H1 (cell line): ENCODE measurements at regions not wholly inside any gene's neighbourhood (a gene's known extent, or its start where the extent isn't known, plus 50 kb on each side); places are given as distances from the start of the nearest gene placed in this dataset.

ENCODE experiments used
- CTCF ChIA-PET: fragments of 300-600 bp; sonication (Branson Sonifier 250); formaldehyde crosslinking; loops from one replicate; lab custom pipeline; 2021; ENCODE audit not compliant: partially characterized antibody; lab: Charles Lee
- POLR2A ChIA-PET: fragments of 300-600 bp; sonication (Branson Sonifier 250); formaldehyde crosslinking; loops from one replicate; lab custom pipeline; 2021; ENCODE audit warnings: inconsistent platforms; ENCODE audit not compliant: partially characterized antibody; lab: Charles Lee
- DNase-seq, 2 experiments: peaks; one replicate each; pipeline versions ENCODE4 v3.0.0 to v3.0.0-alpha.2; 2010 to 2022; ENCODE audit warnings: low spot score in 2 of 2, low read depth in 1 of 2, mixed read lengths in 1 of 2
- FAIRE-seq: peaks from 2 replicates; lab custom pipeline; 2011; peaks lifted over from hg19 to GRCh38; lab: Jason Lieb, UNC
- H2AFZ ChIP-seq: 2 replicates; pipeline ENCODE4 v1.8.1; 2012; ENCODE audit warnings: low read length, inconsistent platforms
- H2AK5ac ChIP-seq: 2 replicates; pipeline ENCODE4 v1.6.1; 2013; ENCODE audit warnings: low read depth, low read length
- H2BK120ac ChIP-seq: replicated peaks from 2 replicates; pipeline ENCODE3; 2013; ENCODE audit warnings: low read depth, low read length, inconsistent platforms
- H2BK12ac ChIP-seq: 2 replicates; pipeline ENCODE4 v1.6.1; 2013; ENCODE audit warnings: low read depth, low read length
- H2BK15ac ChIP-seq: 2 replicates; pipeline ENCODE4 v1.6.1; 2013; ENCODE audit warnings: low read length
- H2BK20ac ChIP-seq: 2 replicates; pipeline ENCODE4 v1.6.1; 2013; ENCODE audit warnings: low read length
- H2BK5ac ChIP-seq: 2 replicates; pipeline ENCODE4 v1.6.1; 2013; ENCODE audit warnings: low read depth, low read length
- H3K14ac ChIP-seq: 2 replicates; pipeline ENCODE4 v1.6.1; 2013; ENCODE audit warnings: inconsistent platforms; ENCODE audit not compliant: insufficient read length
- H3K18ac ChIP-seq: 2 replicates; pipeline ENCODE4 v1.6.1; 2013; ENCODE audit warnings: low read length; ENCODE audit errors: extremely low read depth
- H3K23ac ChIP-seq: 2 replicates; pipeline ENCODE4 v1.6.1; 2013; ENCODE audit warnings: inconsistent platforms; ENCODE audit not compliant: insufficient read length
- H3K23me2 ChIP-seq: 2 replicates; pipeline ENCODE4 v1.6.1; 2013; ENCODE audit warnings: low read depth, low read length
- H3K27ac ChIP-seq: 2 replicates; pipeline ENCODE4 v1.6.1; 2011; ENCODE audit warnings: low read depth, low read length, inconsistent platforms
- H3K27me3 ChIP-seq, 4 experiments: replicated peaks in 1 of 4; 1 replicate in 1 of 4; 2 replicates in 3 of 4; pipeline versions ENCODE4 v1.6.1 to v1.8.1; 2011 to 2013; ENCODE audit warnings: low read length in 3 of 4, mild to moderate bottlenecking in 3 of 4, inconsistent platforms in 2 of 4, mixed read lengths in 2 of 4, moderate library complexity in 1 of 4; ENCODE audit not compliant: control insufficient read depth in 3 of 4, insufficient read depth in 3 of 4; ENCODE audit errors: extremely low read depth in 1 of 4
- H3K36me3 ChIP-seq, 4 experiments: 2 replicates each; pipeline versions ENCODE4 v1.6.1 to v1.8.1; 2011 to 2013; ENCODE audit warnings: mild to moderate bottlenecking in 4 of 4, low read length in 3 of 4, moderate library complexity in 2 of 4, control low read depth in 1 of 4, inconsistent platforms in 1 of 4; ENCODE audit not compliant: insufficient read depth in 4 of 4, control insufficient read depth in 2 of 4
- H3K4ac ChIP-seq: replicated peaks from 2 replicates; pipeline ENCODE3; 2013; ENCODE audit warnings: low read length, low read depth, mixed read lengths, inconsistent platforms; ENCODE audit not compliant: insufficient read length
- H3K4me1 ChIP-seq, 4 experiments: replicated peaks in 1 of 4; 1 replicate in 1 of 4; 2 replicates in 3 of 4; pipeline versions ENCODE4 v1.6.1 to v1.8.1; 2011 to 2013; ENCODE audit warnings: low read length in 3 of 4, inconsistent platforms in 2 of 4, mixed read lengths in 1 of 4; ENCODE audit not compliant: insufficient read depth in 4 of 4, control insufficient read depth in 3 of 4
- H3K4me2 ChIP-seq, 2 experiments: 2 replicates each; pipeline versions ENCODE4 v1.6.1 to v1.8.1; 2011 to 2013; ENCODE audit warnings: low read depth in 2 of 2, low read length in 2 of 2, control low read depth in 1 of 2, inconsistent platforms in 1 of 2, mild to moderate bottlenecking in 1 of 2; ENCODE audit not compliant: insufficient read depth in 1 of 2
- H3K4me3 ChIP-seq, 4 experiments: fragments of 200-600, 300-600 bp in 1 of 4; sonication (generic), shearing (Covaris generic), sonication (Bioruptor Twin) in 1 of 4; 2 replicates each; pipeline versions ENCODE4 v1.5.1 to v1.8.1; 2011 to 2016; ENCODE audit warnings: low read length in 4 of 4, low read depth in 3 of 4, control low read depth in 2 of 4, inconsistent platforms in 2 of 4, mild to moderate bottlenecking in 2 of 4, mixed read lengths in 1 of 4, moderate library complexity in 1 of 4; ENCODE audit not compliant: insufficient read depth in 2 of 4; ENCODE audit errors: extremely low read depth in 1 of 4
- H3K56ac ChIP-seq: replicated peaks from 2 replicates; pipeline ENCODE3; 2013; ENCODE audit warnings: low read depth, mild to moderate bottlenecking, mixed read lengths, low read length, inconsistent platforms; ENCODE audit not compliant: insufficient read length
- H3K79me1 ChIP-seq: 2 replicates; pipeline ENCODE4 v1.6.1; 2013; ENCODE audit warnings: low read depth, low read length, control low read depth
- H3K79me2 ChIP-seq, 2 experiments: 2 replicates each; pipeline versions ENCODE4 v1.6.1 to v1.8.1; 2012 to 2013; ENCODE audit warnings: low read length in 2 of 2, mild to moderate bottlenecking in 2 of 2, inconsistent platforms in 1 of 2; ENCODE audit not compliant: insufficient read depth in 2 of 2, control insufficient read depth in 1 of 2
- H3K9ac ChIP-seq, 4 experiments: replicated peaks in 1 of 4; 1 replicate in 1 of 4; 2 replicates in 3 of 4; pipeline versions ENCODE4 v1.6.1 to v1.8.1; 2011 to 2013; ENCODE audit warnings: low read depth in 3 of 4, low read length in 3 of 4, control low read depth in 2 of 4, mild to moderate bottlenecking in 2 of 4, moderate library complexity in 2 of 4, inconsistent platforms in 1 of 4; ENCODE audit errors: extremely low read depth in 1 of 4
- H3K9me3 ChIP-seq, 2 experiments: 2 replicates each; pipeline versions ENCODE4 v1.6.1 to v1.8.1; 2012 to 2013; ENCODE audit warnings: mild to moderate bottlenecking in 2 of 2, moderate library complexity in 2 of 2, control low read depth in 1 of 2, inconsistent platforms in 1 of 2, low read depth in 1 of 2, low read length in 1 of 2, mixed read lengths in 1 of 2; ENCODE audit not compliant: insufficient read depth in 2 of 2
- H4K20me1 ChIP-seq, 2 experiments: replicated peaks in 1 of 2; 2 replicates each; pipeline versions ENCODE3 to v1.8.1; 2011 to 2013; ENCODE audit warnings: inconsistent platforms in 2 of 2, low read length in 2 of 2, mild to moderate bottlenecking in 1 of 2; ENCODE audit not compliant: insufficient read depth in 2 of 2, control insufficient read depth in 1 of 2
- H4K5ac ChIP-seq: 2 replicates; pipeline ENCODE4 v1.6.1; 2013; ENCODE audit warnings: low read length, low read depth, mixed read lengths, inconsistent platforms; ENCODE audit not compliant: insufficient read length
- H4K8ac ChIP-seq: 2 replicates; pipeline ENCODE4 v1.8.0; 2013; ENCODE audit warnings: mild to moderate bottlenecking, moderate library complexity, low read length, inconsistent platforms; ENCODE audit not compliant: insufficient read depth; ENCODE audit errors: extremely low read depth
- H4K91ac ChIP-seq: replicated peaks from 2 replicates; pipeline ENCODE3; 2013; ENCODE audit warnings: low read length, mixed read lengths, inconsistent platforms; ENCODE audit not compliant: insufficient read length
- CHD2 ChIP-seq: IDR thresholded peaks from 2 replicates; pipeline ENCODE4 v1.6.1; 2012; ENCODE audit warnings: low read length, improper control_type of control experiment
- HDAC2 ChIP-seq, 2 experiments: fragments of 300-600 bp in 1 of 2; sonication (generic) in 1 of 2; IDR thresholded peaks; 2 replicates each; pipeline ENCODE4 v1.6.1; 2011 to 2012; ENCODE audit warnings: low read depth in 2 of 2, low read length in 2 of 2, mild to moderate bottlenecking in 2 of 2, moderate library complexity in 2 of 2, borderline replicate concordance in 1 of 2, inconsistent platforms in 1 of 2
- JUN ChIP-seq: IDR thresholded peaks from 2 replicates; pipeline ENCODE4 v1.6.1; 2011; ENCODE audit warnings: low read depth, mild to moderate bottlenecking, improper control_type of control experiment, low read length
- KDM4A ChIP-seq: IDR thresholded peaks from one replicate; pipeline ENCODE4 v1.7.1; 2012; ENCODE audit warnings: low read depth, mild to moderate bottlenecking, moderate library complexity, low read length, inconsistent platforms; ENCODE audit not compliant: severe bottlenecking
- KDM5A ChIP-seq: fragments of 200-600 bp; IDR thresholded peaks from 2 replicates; pipeline ENCODE4 v1.7.1; 2012; ENCODE audit warnings: mild to moderate bottlenecking, low read length, inconsistent platforms, mixed read lengths
- NANOG ChIP-seq: IDR thresholded peaks from 2 replicates; pipeline ENCODE4 v1.6.1; 2011; ENCODE audit warnings: low read length, low read depth, mild to moderate bottlenecking, inconsistent platforms; ENCODE audit not compliant: insufficient read depth, poor library complexity, severe bottlenecking
- POLR2A ChIP-seq, 2 experiments: IDR thresholded peaks; 1 replicate in 1 of 2; 2 replicates in 1 of 2; pipeline ENCODE4 v1.6.1; 2011; ENCODE audit warnings: low read depth in 2 of 2, low read length in 2 of 2, mild to moderate bottlenecking in 2 of 2; ENCODE audit errors: control extremely low read depth in 1 of 2
- POU5F1 ChIP-seq: IDR thresholded peaks from 2 replicates; pipeline ENCODE4 v1.6.1; 2011; ENCODE audit warnings: low read depth, mild to moderate bottlenecking, low read length, moderate library complexity
- SIX5 ChIP-seq: IDR thresholded peaks from 2 replicates; pipeline ENCODE4 v1.6.1; 2011; ENCODE audit warnings: mild to moderate bottlenecking, low read depth, low read length
- TAF7 ChIP-seq: optimal IDR thresholded peaks from 2 replicates; pipeline ENCODE3; 2011; ENCODE audit warnings: low read depth, mild to moderate bottlenecking, inconsistent platforms, low read length, moderate library complexity, borderline replicate concordance
- YY1 ChIP-seq: IDR thresholded peaks from 2 replicates; pipeline ENCODE4 v1.6.1; 2011; ENCODE audit warnings: low read depth, mild to moderate bottlenecking, low read length
- WGBS, 2 experiments: shearing (Covaris generic) in 1 of 2; methylation state at CpG; one replicate each; pipeline versions ENCODE4 v1.1.6 to v1.1.7; 2013 to 2015; ENCODE audit warnings: low lambda C conversion rate in 2 of 2, mixed read lengths in 2 of 2, inconsistent platforms in 1 of 2, low coverage in 1 of 2, missing lambda C conversion rate in 1 of 2; ENCODE audit not compliant: insufficient replicate concordance in 2 of 2, insufficient coverage in 1 of 2, insufficient read length in 1 of 2; ENCODE audit errors: extremely low coverage in 1 of 2, missing lambda C conversion rate in 1 of 2; 5-methylcytosine and 5-hydroxymethylcytosine counted together

DNA sequence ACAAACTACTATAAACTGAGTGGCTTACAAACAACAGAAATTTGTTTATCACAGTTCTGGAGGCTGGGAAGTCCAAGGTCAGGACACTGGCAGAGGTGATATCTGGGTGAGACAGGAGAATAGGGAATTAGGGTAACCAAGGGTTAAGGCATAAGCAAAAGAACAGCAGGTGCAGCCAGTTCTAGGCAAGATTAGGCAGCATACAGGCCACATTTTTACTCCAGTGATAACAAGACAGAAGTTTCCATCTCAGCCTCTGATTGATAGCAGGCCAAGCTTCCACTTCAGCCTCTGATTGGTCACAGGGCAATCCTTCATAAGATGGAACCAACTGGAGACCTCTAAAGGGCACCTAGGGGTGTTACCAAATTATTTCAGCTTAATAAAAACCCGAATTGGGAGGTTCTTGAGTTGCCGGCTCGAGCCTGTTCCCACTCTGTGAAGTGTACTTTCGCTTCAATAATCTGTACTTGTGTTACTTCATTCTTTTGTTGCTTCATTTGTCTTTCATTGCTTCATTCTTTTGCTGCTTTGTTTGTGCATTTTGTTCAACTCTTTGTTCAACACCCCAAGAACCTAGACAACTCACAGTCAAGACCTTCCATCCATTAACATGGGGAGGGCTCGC, 185.6 kb downstream of the TOMM20 start:
- Histone ChIP-seq H3K4me3 (no peak overlapping the region), H2BK20ac (no peak overlapping the region), H2AFZ (no peak overlapping the region), H2AK5ac (no peak overlapping the region), H2BK120ac (no peak overlapping the region), H4K20me1 (no peaks in the 10 kb centered on the region), H3K4me2 (no peak overlapping the region), H2BK12ac (no peak overlapping the region), H3K36me3 (no peaks in the 10 kb centered on the region), H3K9ac (no peak overlapping the region), H3K27ac (no peak overlapping the region), H3K23me2 (no peaks in the 10 kb centered on the region), H3K27me3 (no peaks in the 10 kb centered on the region), H3K23ac (no peak overlapping the region), H3K56ac (no peak overlapping the region), H3K4ac (no peak overlapping the region), H4K91ac (no peak overlapping the region), H3K79me2 (no peaks in the 10 kb centered on the region), H3K79me1 (no peaks in the 10 kb centered on the region), H3K18ac (no peak overlapping the region), H3K14ac (no peak overlapping the region), H2BK5ac (no peak overlapping the region), H4K5ac (no peak overlapping the region), H3K4me1 (peaks cover 0 to 4% (median 0%) of the 10 kb centered on the region in 4 experiments; a peak in 2 of 7 replicates), H3K9me3 (no peaks in the 10 kb centered on the region), H2BK15ac (no peak overlapping the region), H4K8ac (no peak overlapping the region)
- WGBS, 2 experiments: 95% methylated on average over 5 of the region's 5 CpGs; no CpG with 5 or more reads in 1 of the 2 experiments
- FAIRE-seq: no peak
- DNase-seq: no peak
- TF ChIP-seq POU5F1: no peak
- no peak for TF ChIP-seq HDAC2 (IDR thresholded peaks at IDR 0.05; ENCODE audit: borderline replicate concordance in 1 of 2, low read depth in 2 of 2, low read length in 2 of 2)
- no peak for TF ChIP-seq NANOG
- TF ChIP-seq YY1: no peak
- no peak for TF ChIP-seq KDM5A
- no peak for TF ChIP-seq TAF7
- TF ChIP-seq POLR2A (IDR thresholded peaks at IDR 0.05; ENCODE audit: control extremely low read depth in 1 of 2, low read depth in 2 of 2, low read length in 2 of 2): no peak
- no peak for TF ChIP-seq CHD2
- no peak for TF ChIP-seq JUN
- no peak for TF ChIP-seq KDM4A
- TF ChIP-seq SIX5: no peak
- ChIA-PET CTCF (no interaction called here), POLR2A (interaction anchor here (1.2 kb wide), 1 partner anchor 10 kb away, joined by 3 read pairs; no protein-coding TSS in a partner anchor)
